WTC11 (cell line): ENCODE measurements at regions not wholly inside any gene's neighbourhood (a gene's known extent, or its start where the extent isn't known, plus 50 kb on each side); places are given as distances from the start of the nearest gene placed in this dataset.

Experiments
- ATAC-seq: fragments of 200-7000 bp; cut with Tn5 transposase; 2 replicates; pipeline ENCODE4 v1.10.0; 2021; ENCODE audit warnings: mild to moderate bottlenecking, moderate library complexity
- CTCF ChIA-PET: fragments of 300-600 bp; sonication (Branson Sonifier 250); formaldehyde crosslinking; loops from one replicate; lab custom pipeline; 2021; ENCODE audit warnings: antibody characterized with exemption; lab: Charles Lee
- POLR2A ChIA-PET: fragments of 350-600 bp; sonication (Branson Sonifier 250); formaldehyde crosslinking; loops from one replicate; lab custom pipeline; 2021; ENCODE audit warnings: antibody characterized with exemption; lab: Charles Lee
- DNase-seq: peaks from one replicate; pipeline ENCODE4 v3.0.0; 2021; ENCODE audit warnings: low spot score
- H3K27ac Mint-ChIP-seq: 2 replicates; pipeline ENCODE4 v1.8.0; 2021; ENCODE audit warnings: mixed read lengths
- H3K27me3 Mint-ChIP-seq: 2 replicates; pipeline ENCODE4 v1.8.0; 2021; ENCODE audit warnings: low read depth, mild to moderate bottlenecking, moderate library complexity, mixed read lengths
- H3K36me3 Mint-ChIP-seq: 2 replicates; pipeline ENCODE4 v1.8.0; 2021; ENCODE audit warnings: mixed read lengths
- H3K4me1 Mint-ChIP-seq: 2 replicates; pipeline ENCODE4 v1.8.0; 2022; ENCODE audit warnings: mixed read lengths
- H3K4me3 Mint-ChIP-seq: 2 replicates; pipeline ENCODE4 v1.8.0; 2021; ENCODE audit warnings: mild to moderate bottlenecking, moderate library complexity, mixed read lengths
- H3K9me3 Mint-ChIP-seq: 2 replicates; pipeline ENCODE4 v1.8.0; 2021; ENCODE audit warnings: mixed read lengths
- CBFB ChIP-seq: sonication (generic); formaldehyde crosslinking; IDR thresholded peaks from 2 replicates; pipeline ENCODE4 v1.8.1; 2022; ENCODE audit warnings: mild to moderate bottlenecking, low read depth, missing genetic modification reagents
- CTCF ChIP-seq: fragments of 200-600 bp; IDR thresholded peaks from 2 replicates; pipeline ENCODE4 v1.8.0; 2022; ENCODE audit warnings: antibody characterized with exemption
- FOXJ3 ChIP-seq: sonication (generic); formaldehyde crosslinking; IDR thresholded peaks from 2 replicates; pipeline ENCODE4 v1.9.0; 2021; ENCODE audit warnings: missing genetic modification reagents, mild to moderate bottlenecking, borderline replicate concordance
- GTF2I ChIP-seq: fragments of 250-450 bp; sonication (Bioruptor Pico); conservative IDR thresholded peaks from 2 replicates; pipeline ENCODE4 v1.4.0; 2021; ENCODE audit warnings: mild to moderate bottlenecking
- JUN ChIP-seq: sonication (generic); formaldehyde crosslinking; IDR thresholded peaks from 2 replicates; pipeline ENCODE4 v1.8.0; 2023; ENCODE audit warnings: mild to moderate bottlenecking, missing genetic modification reagents
- NR2C2 ChIP-seq: sonication (generic); formaldehyde crosslinking; IDR thresholded peaks from 2 replicates; pipeline ENCODE4 v1.8.0; 2022; ENCODE audit warnings: mild to moderate bottlenecking, missing genetic modification reagents
- OVOL2 ChIP-seq: fragments of 250-450 bp; sonication (Bioruptor Pico); IDR thresholded peaks from 2 replicates; pipeline ENCODE4 v1.9.0; 2021; ENCODE audit warnings: mild to moderate bottlenecking, borderline replicate concordance
- SMAD3 ChIP-seq: sonication (generic); formaldehyde crosslinking; IDR thresholded peaks from 2 replicates; pipeline ENCODE4 v1.8.0; 2022; ENCODE audit warnings: missing genetic modification reagents, mild to moderate bottlenecking, borderline replicate concordance
- SMAD4 ChIP-seq: sonication (generic); formaldehyde crosslinking; IDR thresholded peaks from 2 replicates; pipeline ENCODE4 v1.8.0; 2022; ENCODE audit warnings: mild to moderate bottlenecking, missing genetic modification reagents
- TP53 ChIP-seq: sonication (generic); formaldehyde crosslinking; IDR thresholded peaks from 2 replicates; pipeline ENCODE4 v1.8.1; 2023; ENCODE audit warnings: mild to moderate bottlenecking, missing genetic modification reagents
- ZBTB43 ChIP-seq: sonication (generic); formaldehyde crosslinking; IDR thresholded peaks from 2 replicates; pipeline ENCODE4 v1.8.1; 2023; ENCODE audit warnings: mild to moderate bottlenecking, missing genetic modification reagents
- ZNF138 ChIP-seq: sonication (generic); formaldehyde crosslinking; conservative IDR thresholded peaks from 2 replicates; pipeline ENCODE4 v1.8.1; 2022; ENCODE audit warnings: mild to moderate bottlenecking, moderate library complexity, missing genetic modification reagents
- TF ChIP-seq, protein P1 (sequence below): fragments of 250-450 bp; sonication (Bioruptor Pico); IDR thresholded peaks from 2 replicates; pipeline ENCODE4 v1.9.0; 2021; ENCODE audit warnings: mild to moderate bottlenecking
- TF ChIP-seq, protein P2 (sequence below): sonication (generic); formaldehyde crosslinking; IDR thresholded peaks from 2 replicates; pipeline ENCODE4 v1.8.0; 2022; ENCODE audit warnings: mild to moderate bottlenecking, missing genetic modification reagents
- TF ChIP-seq, protein P3 (sequence below): sonication (generic); formaldehyde crosslinking; IDR thresholded peaks from 2 replicates; pipeline ENCODE4 v1.8.0; 2022; ENCODE audit warnings: missing genetic modification reagents
- TF ChIP-seq, protein P4 (sequence below): sonication (generic); formaldehyde crosslinking; IDR thresholded peaks from 2 replicates; pipeline ENCODE4 v1.8.1; 2023; ENCODE audit warnings: mild to moderate bottlenecking, missing genetic modification reagents, moderate library complexity

GRCh38 chr13:51021811-51022210, 89.3 kb downstream of the C13orf42 start (continued):
- TF ChIP-seq GTF2I (no peak), ZNF138 (CRISPR knock-in tag) (no peak), CTCF (no peak), ZBTB43 (CRISPR knock-in tag) (no peak), FOXJ3 (CRISPR knock-in tag) (no peak)
- TF ChIP-seq, protein P1, sequence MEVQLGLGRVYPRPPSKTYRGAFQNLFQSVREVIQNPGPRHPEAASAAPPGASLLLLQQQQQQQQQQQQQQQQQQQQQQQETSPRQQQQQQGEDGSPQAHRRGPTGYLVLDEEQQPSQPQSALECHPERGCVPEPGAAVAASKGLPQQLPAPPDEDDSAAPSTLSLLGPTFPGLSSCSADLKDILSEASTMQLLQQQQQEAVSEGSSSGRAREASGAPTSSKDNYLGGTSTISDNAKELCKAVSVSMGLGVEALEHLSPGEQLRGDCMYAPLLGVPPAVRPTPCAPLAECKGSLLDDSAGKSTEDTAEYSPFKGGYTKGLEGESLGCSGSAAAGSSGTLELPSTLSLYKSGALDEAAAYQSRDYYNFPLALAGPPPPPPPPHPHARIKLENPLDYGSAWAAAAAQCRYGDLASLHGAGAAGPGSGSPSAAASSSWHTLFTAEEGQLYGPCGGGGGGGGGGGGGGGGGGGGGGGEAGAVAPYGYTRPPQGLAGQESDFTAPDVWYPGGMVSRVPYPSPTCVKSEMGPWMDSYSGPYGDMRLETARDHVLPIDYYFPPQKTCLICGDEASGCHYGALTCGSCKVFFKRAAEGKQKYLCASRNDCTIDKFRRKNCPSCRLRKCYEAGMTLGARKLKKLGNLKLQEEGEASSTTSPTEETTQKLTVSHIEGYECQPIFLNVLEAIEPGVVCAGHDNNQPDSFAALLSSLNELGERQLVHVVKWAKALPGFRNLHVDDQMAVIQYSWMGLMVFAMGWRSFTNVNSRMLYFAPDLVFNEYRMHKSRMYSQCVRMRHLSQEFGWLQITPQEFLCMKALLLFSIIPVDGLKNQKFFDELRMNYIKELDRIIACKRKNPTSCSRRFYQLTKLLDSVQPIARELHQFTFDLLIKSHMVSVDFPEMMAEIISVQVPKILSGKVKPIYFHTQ = no peak
- TF ChIP-seq, protein P2, sequence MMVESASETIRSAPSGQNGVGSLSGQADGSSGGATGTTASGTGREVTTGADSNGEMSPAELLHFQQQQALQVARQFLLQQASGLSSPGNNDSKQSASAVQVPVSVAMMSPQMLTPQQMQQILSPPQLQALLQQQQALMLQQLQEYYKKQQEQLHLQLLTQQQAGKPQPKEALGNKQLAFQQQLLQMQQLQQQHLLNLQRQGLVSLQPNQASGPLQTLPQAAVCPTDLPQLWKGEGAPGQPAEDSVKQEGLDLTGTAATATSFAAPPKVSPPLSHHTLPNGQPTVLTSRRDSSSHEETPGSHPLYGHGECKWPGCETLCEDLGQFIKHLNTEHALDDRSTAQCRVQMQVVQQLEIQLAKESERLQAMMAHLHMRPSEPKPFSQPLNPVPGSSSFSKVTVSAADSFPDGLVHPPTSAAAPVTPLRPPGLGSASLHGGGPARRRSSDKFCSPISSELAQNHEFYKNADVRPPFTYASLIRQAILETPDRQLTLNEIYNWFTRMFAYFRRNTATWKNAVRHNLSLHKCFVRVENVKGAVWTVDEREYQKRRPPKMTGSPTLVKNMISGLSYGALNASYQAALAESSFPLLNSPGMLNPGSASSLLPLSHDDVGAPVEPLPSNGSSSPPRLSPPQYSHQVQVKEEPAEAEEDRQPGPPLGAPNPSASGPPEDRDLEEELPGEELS (CRISPR knock-in tag) = no peak
- TF ChIP-seq, protein P3, sequence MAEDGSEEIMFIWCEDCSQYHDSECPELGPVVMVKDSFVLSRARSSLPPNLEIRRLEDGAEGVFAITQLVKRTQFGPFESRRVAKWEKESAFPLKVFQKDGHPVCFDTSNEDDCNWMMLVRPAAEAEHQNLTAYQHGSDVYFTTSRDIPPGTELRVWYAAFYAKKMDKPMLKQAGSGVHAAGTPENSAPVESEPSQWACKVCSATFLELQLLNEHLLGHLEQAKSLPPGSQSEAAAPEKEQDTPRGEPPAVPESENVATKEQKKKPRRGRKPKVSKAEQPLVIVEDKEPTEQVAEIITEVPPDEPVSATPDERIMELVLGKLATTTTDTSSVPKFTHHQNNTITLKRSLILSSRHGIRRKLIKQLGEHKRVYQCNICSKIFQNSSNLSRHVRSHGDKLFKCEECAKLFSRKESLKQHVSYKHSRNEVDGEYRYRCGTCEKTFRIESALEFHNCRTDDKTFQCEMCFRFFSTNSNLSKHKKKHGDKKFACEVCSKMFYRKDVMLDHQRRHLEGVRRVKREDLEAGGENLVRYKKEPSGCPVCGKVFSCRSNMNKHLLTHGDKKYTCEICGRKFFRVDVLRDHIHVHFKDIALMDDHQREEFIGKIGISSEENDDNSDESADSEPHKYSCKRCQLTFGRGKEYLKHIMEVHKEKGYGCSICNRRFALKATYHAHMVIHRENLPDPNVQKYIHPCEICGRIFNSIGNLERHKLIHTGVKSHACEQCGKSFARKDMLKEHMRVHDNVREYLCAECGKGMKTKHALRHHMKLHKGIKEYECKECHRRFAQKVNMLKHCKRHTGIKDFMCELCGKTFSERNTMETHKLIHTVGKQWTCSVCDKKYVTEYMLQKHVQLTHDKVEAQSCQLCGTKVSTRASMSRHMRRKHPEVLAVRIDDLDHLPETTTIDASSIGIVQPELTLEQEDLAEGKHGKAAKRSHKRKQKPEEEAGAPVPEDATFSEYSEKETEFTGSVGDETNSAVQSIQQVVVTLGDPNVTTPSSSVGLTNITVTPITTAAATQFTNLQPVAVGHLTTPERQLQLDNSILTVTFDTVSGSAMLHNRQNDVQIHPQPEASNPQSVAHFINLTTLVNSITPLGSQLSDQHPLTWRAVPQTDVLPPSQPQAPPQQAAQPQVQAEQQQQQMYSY (CRISPR knock-in tag) = no peak

GRCh38 chr13:51020600-51020999, 90.5 kb downstream of the C13orf42 start:
- Mint-ChIP-seq H3K4me1 (peaks cover 2% of the 10 kb centered on the region), H3K27me3 (no peaks in the 10 kb centered on the region), H3K9me3 (peaks cover 9% of the 10 kb centered on the region), H3K36me3 (peaks cover 3% of the 10 kb centered on the region), H3K4me3 (no peak overlapping the region), H3K27ac (no peak overlapping the region)
- TF ChIP-seq SMAD4 (CRISPR knock-in tag) = no peak
- no peak for TF ChIP-seq OVOL2 (CRISPR knock-in tag)
- TF ChIP-seq TP53 (CRISPR knock-in tag) = no peak
- TF ChIP-seq JUN (CRISPR knock-in tag) = no peak
- no peak for TF ChIP-seq SMAD3 (CRISPR knock-in tag)
- no peak for TF ChIP-seq NR2C2
- TF ChIP-seq CBFB (CRISPR knock-in tag) = no peak
- TF ChIP-seq, protein P4, sequence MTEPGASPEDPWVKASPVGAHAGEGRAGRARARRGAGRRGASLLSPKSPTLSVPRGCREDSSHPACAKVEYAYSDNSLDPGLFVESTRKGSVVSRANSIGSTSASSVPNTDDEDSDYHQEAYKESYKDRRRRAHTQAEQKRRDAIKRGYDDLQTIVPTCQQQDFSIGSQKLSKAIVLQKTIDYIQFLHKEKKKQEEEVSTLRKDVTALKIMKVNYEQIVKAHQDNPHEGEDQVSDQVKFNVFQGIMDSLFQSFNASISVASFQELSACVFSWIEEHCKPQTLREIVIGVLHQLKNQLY (CRISPR knock-in tag) = no peak
- CTCF ChIA-PET = no interaction called here
- POLR2A ChIA-PET = no interaction called here
- ATAC-seq = no peak
- no peak for DNase-seq
